HG02798 (cell line): ENCODE measurements at regions not wholly inside any gene's neighbourhood (a gene's known extent, or its start where the extent isn't known, plus 50 kb on each side); places are given as distances from the start of the nearest gene placed in this dataset.
"Not testable (repeated sequence)": the region's sequence is repeated elsewhere in the genome, so short reads cannot be mapped to it uniquely, and the experiment has no call there.

Experiments used
- ATAC-seq: cut with Tn5 transposase; IDR thresholded peaks from one replicate; pipeline ENCODE4 v1.9.1; 2021; ENCODE audit warnings: mild to moderate bottlenecking; ENCODE audit not compliant: unreplicated experiment, poor library complexity

DNA sequence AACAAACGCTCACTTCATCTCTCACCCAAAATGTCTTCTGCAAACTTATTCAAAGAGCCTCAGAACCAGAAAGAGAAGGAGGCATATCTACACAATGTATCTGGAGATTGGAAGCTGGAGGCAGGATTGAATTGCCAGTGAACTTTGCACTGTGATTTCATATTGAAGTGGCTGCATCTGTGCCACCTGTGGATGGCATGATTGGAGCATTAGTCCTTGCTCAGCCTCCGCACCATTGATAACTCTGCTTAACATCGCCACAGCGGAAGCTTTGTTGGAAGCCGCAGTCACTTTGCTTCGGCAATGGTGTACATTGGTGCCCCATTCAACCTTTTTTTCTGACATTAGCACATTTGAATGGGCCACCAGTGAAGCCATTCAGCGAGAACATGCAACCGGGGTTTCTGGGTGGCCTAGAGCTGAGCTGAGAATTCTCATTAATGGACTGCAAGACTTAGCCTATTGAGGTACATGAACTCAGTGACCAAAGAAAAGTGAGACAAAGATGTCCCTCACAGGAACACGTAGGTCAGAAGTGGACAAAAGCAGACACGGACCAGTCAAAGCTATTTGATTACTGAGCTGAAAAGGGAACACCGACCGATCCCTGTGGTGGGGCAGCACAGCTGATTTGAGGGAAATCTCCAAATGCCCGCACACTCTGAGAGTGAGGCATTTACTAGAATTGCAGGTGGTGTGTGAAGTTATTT, 130.4 kb downstream of the BRMS1L start:
- ATAC-seq: no peak

DNA sequence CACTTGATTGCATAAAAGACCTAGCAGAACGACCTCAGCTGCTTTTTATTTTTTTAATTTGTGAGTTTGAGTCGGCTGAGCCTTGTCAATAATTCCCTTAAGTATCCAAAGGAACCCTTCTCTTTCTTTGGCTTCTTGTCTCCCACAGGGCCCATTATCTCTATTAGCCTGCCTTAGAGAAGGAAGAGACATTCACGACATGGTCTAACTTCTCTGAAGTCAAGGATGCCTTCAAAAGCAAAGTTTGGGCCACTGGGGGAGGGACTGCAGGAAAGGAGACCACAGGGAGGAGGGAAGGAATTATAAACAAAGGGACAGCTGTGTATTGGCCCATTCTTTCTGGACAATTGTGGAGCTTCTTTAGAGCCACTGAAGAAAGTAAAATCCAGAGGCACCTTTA, 126.4 kb downstream of the BRMS1L start:
- no peak for ATAC-seq

DNA sequence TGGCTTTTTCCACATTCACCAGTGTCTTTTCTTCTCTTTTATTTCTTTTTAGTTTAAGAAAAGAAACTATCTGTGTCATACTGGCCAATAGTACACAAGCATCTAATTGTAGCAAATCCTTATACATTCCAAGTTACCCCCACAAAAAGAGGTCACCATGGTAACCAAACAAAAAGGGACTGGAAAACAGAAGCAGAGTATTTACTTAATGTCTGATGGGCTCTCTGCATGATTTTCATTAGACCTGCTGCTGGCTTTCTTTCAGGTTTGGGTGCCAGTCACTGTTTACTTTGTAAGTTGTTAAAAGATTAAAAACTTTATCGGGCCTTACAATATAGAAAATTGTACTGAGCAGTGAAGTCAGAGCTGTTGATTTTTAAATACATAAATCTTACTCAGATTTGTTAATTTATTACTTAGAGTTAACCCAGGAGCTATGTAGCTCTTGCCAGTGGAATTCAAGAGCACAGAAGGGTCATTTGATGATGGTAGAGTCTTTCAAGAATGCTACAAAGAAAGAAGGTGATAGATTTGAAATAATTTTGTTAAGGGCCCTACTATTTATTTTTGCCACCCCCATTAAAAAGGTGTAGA, 123.9 kb downstream of the BRMS1L start:
- ATAC-seq: no peak

DNA sequence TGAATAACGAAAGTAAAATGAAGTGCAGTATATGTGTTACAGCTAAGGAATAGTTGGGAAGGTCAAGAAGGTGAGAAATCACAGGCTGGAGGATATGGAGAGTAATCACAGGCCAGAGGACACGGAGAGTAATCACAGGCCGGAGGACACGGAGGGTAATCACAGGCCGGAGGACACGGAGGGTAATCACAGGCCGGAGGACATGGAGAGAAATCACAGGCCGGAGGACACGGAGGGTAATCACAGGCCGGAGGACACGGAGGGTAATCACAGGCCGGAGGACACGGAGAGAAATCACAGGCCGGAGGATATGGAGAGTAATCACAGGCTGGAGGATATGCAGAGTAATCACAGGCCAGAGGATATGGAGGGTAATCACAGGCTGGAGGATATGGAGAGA, 121.8 kb downstream of the BRMS1L start:
- not testable (repeated sequence) for ATAC-seq

DNA sequence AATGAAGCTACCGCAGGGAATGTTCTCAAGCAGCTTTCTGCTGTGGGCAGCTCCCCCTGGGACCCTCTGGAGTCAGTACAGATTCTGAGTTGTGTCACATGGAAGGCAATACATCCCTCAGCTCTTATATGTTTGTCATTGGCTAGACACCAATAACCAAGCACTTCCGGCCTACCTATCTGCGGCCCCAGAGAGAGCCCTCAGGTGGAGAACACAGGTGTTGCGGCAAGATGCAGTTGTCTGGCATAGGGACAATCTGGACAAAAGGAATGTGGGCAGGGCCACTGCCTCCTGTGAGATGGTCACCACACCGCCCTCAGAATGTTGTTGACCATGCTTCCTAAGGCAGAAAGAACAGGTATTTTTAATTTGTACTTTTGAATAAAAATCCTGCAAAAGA, 118.7 kb downstream of the BRMS1L start:
- no peak for ATAC-seq

DNA sequence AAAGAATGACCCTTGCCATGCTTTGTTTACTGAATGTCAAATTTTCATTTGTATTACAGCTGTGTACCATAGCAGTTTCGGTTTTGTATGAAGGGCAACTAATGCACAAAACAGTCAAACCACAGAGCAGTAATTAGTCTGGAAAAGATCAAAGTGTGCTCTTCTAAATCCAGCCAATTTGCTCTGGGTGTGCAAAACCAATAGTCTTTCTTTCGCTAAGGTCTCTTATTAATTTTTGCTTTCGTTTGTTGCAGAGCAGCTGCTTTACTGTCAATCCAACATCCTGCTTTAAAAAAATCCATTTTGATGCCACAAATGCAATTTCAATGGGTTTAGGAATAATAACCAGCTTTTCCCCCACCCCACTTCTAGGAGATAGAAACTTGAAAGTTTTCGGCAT, 114.2 kb downstream of the BRMS1L start:
- peak; percentile 84 for ATAC-seq

DNA sequence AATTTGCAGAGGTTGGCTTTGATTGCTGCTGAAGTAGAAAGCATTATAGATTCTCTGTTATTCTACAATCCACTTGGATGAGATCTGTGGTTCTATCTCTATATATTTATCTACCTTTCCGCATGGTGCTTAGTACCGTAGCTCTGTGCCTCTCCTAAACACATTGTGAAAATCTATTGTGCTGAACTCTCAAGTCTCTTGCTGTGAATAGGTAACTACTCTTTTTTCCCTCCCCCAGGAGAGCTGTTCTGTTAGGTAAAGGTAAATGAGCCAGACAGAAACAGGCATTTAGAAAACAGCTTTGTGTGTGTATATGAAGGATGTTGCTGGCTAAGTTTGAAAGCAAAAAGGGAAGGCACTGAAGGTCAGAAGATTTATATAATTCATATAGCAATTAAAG, 112.6 kb downstream of the BRMS1L start:
- no peak for ATAC-seq

DNA sequence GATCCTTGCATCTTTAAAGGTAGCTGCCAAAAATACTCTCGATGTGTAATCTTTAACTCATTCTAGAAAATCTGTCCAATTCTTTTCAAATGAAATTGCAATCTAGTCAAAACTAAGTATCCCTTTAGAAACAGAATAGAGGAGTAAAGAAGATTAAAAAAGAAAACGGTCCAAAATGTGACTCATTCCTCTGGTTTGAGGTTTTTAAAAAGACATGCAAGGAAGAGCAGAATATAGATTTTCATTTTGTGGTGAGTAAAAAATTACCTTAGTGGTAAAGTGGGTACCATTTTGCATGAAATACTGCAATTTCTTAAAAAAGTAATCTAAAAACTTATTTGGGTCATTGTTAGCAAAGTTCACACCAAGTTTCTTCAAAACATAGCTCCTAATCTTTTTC, 108.4 kb downstream of the BRMS1L start:
- ATAC-seq: peak; percentile 69

DNA sequence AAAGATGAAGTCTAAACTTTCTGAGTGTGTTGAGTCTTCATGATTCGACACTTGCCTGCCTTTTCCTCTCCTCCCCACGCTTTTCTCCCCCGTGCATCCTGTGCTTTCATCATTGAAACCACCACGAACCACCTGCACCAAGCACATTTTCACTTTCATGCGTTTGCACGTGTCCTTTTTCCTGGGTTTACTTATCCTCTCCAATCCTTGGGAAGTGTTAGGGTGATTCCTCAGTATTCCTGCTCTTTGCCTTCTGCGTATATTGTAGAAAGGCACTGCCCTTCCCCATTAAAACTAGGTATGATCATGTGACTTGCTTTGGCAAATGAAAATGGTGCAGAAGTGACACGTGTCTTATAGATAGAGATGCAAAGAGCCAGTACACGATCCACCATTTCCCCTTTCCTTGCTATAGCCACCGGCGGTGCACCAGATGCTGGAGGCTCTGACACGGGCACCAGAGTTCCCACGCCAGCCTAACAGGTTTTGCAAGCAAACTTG, 106.6 kb downstream of the BRMS1L start:
- peak; percentile 60 for ATAC-seq

DNA sequence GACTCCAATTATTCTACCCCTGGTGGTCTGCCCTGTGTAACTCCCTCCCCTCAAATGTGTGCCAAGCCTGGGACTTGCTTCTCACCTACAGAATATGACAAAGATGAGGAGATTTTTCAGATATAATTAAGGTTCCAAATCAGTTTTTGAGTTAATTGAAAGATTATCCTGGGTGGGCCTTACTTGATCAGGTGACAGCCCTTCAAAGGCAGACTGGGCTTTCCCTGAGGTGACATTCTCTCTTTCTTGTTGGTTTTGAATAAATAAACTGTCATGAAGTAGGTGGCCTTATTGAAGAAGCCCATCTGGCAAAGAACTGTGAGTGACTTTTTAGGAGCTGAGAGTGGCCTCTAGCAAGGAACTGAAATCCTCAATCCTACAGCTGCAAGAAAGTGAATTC, 106.0 kb downstream of the BRMS1L start:
- peak; percentile 21 for ATAC-seq

DNA sequence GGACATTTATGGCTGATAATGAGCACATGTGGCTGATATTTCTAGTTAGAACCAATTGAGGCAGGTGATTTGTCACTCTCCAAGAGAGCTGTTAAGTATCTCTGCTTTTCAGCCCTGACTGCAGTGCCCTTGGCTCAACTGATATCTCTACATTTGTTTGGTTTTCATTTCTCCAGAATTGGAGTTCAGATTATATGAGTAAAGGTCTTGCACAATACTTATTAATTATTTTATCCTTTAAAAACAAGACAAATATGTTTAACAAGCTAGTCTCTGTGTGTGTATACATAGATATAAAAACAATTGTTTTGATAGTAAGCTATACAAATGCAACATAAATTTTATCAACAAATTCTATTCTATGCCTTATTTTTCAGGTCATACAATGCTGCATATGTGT, 105.2 kb downstream of the BRMS1L start:
- no peak for ATAC-seq

DNA sequence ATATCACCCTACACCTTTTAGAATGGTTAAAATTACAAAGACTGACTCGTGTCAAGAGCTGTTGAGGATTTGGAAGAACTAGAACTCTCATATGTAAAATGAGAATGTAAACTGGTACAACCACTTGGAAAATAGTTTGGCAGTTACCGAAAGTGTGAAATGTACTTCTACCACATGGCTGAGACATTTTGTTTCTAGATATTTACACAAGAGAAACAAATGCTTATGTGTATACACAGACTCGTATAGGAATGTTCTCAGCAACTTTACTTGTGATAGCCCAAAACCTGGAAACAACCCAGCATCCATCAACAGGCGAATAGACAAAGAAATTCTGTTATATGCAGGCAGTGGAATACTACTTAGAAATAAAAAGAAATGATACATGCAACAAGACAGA, 103.0 kb downstream of the BRMS1L start:
- no peak for ATAC-seq

DNA sequence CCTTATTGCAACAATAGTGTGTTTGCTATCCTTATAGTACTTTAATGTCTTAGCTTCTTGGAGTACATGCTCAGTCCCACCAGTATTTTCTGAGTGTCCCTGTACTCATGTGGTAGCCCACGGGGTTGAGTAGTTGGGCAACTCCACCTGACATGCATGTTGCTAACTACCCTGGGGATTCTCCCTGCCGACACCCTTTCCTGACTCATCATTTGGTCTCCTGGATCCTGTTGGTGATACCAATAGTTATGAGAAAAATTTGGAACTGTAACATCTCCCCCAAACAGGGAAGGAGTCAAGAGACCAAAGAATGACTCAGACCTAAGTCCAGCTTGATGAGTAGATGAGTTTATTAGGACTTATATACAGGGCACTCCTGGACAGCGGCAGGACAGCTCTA, 101.6 kb downstream of the BRMS1L start:
- ATAC-seq: no peak

DNA sequence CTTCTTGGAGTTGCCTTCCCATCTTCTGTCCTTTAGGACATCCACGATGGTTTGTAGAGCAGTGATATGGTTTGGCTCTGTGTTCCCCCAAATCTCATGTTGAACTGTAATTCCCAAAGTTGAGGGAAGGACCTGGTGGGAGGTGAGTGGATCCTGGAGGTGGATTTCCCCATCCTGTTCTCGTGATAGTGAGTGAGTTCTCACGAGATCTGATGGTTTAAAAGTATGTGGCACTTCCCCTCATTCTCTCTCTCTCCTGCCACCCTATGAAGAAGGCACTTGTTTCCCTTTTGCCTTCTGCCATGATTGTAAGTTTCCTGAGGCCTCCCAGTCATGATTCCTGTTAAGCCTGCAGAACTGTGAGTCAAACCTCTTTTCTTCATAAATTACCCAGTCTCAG, 99.2 kb downstream of the BRMS1L start:
- ATAC-seq: no peak

DNA sequence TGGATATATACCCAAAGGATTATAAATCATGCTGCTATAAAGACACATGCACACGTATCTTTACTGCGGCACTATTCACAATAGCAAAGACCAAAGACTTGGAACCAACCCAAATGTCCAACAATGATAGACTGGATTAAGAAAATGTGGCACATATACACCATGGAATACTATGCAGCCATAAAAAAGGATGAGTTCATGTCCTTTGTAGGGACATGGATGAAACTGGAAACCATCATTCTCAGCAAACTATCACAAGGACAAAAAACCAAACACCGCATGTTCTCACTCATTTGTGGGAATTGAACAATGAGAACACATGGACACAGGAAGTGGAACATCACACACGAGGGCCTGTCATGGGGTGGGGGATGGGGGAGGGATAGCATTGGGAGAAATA, 96.5 kb downstream of the BRMS1L start:
- not testable (repeated sequence) for ATAC-seq

DNA sequence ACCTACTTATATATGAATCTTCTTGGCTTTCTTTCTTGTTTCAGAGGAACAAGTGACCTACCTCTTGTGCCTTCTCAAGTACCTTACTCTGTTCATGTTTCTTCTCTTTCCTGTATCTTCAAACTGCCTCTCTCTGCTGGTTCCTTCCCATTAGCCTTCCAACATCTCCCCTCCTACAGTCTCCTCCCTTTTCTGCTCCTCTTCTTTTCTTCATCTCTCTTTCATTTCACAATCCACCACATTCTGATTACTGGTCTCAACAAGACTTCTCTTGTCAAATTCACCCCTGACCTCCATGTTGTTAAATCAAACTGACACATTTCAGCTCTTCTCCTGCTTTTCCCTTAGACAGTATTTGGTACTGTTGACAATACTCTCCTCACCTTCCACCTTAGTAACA, 95.6 kb downstream of the BRMS1L start:
- ATAC-seq: no peak
